ENCODE measurements at regions not wholly inside any gene's neighbourhood (a gene's known extent, or its start where the extent isn't known, plus 50 kb on each side); places are given as distances from the start of the nearest gene placed in this dataset.
A peak's percentile ranks its signal among the peaks of the same experiment; 100 is the strongest.

- DNase-seq = no peak
Measured at GRCh38 chr7:98514211-98515031, 102.7 kb upstream of the NPTX2 start.

- no peak for DNase-seq
Measured at GRCh38 chr7:98511175-98511574, 105.9 kb upstream of the NPTX2 start.

- DNase-seq = no peak
Measured at GRCh38 chr7:98509836-98510235, 107.2 kb upstream of the NPTX2 start.

- DNase-seq = no peak
Measured at GRCh38 chr7:98506471-98506870, 105.6 kb upstream of the BAIAP2L1 start.

GRCh38 chr7:98500764-98501163 is 99.9 kb upstream of the BAIAP2L1 start:
- DNase-seq = no peak

GRCh38 chr7:98496618-98497017 is 95.7 kb upstream of the BAIAP2L1 start:
- DNase-seq = no peak

- no peak for DNase-seq
Measured at GRCh38 chr7:98495200-98495955, 94.5 kb upstream of the BAIAP2L1 start.

GRCh38 chr7:98493030-98493778 is 92.3 kb upstream of the BAIAP2L1 start:
- DNase-seq = no peak

- no peak for DNase-seq
Measured at GRCh38 chr7:98488167-98488566, 87.3 kb upstream of the BAIAP2L1 start.

GRCh38 chr7:98483964-98484545 is 83.2 kb upstream of the BAIAP2L1 start:
- no peak for DNase-seq

- DNase-seq = no peak
Measured at GRCh38 chr7:98483276-98483963, 82.5 kb upstream of the BAIAP2L1 start.

GRCh38 chr7:98479318-98479717 is 78.4 kb upstream of the BAIAP2L1 start:
- no peak for DNase-seq

- DNase-seq = no peak
Measured at GRCh38 chr7:98475352-98475751, 74.5 kb upstream of the BAIAP2L1 start.

GRCh38 chr7:98474558-98474957 is 73.7 kb upstream of the BAIAP2L1 start:
- DNase-seq = no peak

GRCh38 chr7:98472521-98472954 is 71.6 kb upstream of the BAIAP2L1 start:
- no peak for DNase-seq

- DNase-seq = peak; percentile 42
Measured at GRCh38 chr7:98470485-98471240, 69.8 kb upstream of the BAIAP2L1 start.

GRCh38 chr7:98469088-98469487 is 68.2 kb upstream of the BAIAP2L1 start:
- no peak for DNase-seq

GRCh38 chr7:98467570-98468312 is 66.9 kb upstream of the BAIAP2L1 start:
- DNase-seq = no peak

- DNase-seq = no peak
Measured at GRCh38 chr7:98465022-98465421, 64.1 kb upstream of the BAIAP2L1 start.

- peak; percentile 39 for DNase-seq
Measured at GRCh38 chr7:98464558-98464940, 63.7 kb upstream of the BAIAP2L1 start.
